Liver (tissue), 8 donors: ENCODE measurements at regions not wholly inside any gene's neighbourhood (a gene's known extent, or its start where the extent isn't known, plus 50 kb on each side); places are given as distances from the start of the nearest gene placed in this dataset.

Source experiments
- DNase-seq: peaks from one replicate; pipeline ENCODE4 v3.0.0-alpha.2; 2017; ENCODE audit warnings: low spot score
- H3K27ac ChIP-seq, 2 donors: one replicate each; pipeline ENCODE4 v1.7.0; 2013; ENCODE audit warnings: inconsistent platforms in 2 of 2, low read length in 2 of 2, control low read depth in 1 of 2, low read depth in 1 of 2, mild to moderate bottlenecking in 1 of 2
- H3K27me3 ChIP-seq, 4 donors: one replicate each; pipeline versions ENCODE4 v1.6.1 to v1.7.0; 2013; ENCODE audit warnings: low read length in 3 of 4, inconsistent platforms in 1 of 4, mild to moderate bottlenecking in 1 of 4, moderate library complexity in 1 of 4; ENCODE audit not compliant: control insufficient read depth in 4 of 4, insufficient read depth in 4 of 4
- H3K36me3 ChIP-seq, 4 donors: one replicate each; pipeline versions ENCODE4 v1.6.1 to v1.7.0; 2013; ENCODE audit warnings: low read length in 3 of 4, mild to moderate bottlenecking in 3 of 4, low read depth in 1 of 4, moderate library complexity in 1 of 4; ENCODE audit not compliant: control insufficient read depth in 4 of 4, insufficient read depth in 3 of 4
- H3K4me1 ChIP-seq, 4 donors: one replicate each; pipeline versions ENCODE4 v1.6.1 to v1.7.0; 2013; ENCODE audit warnings: low read length in 3 of 4, mild to moderate bottlenecking in 3 of 4, moderate library complexity in 1 of 4; ENCODE audit not compliant: control insufficient read depth in 4 of 4, insufficient read depth in 4 of 4
- H3K4me3 ChIP-seq, 3 donors: one replicate each; pipeline versions ENCODE4 v1.6.1 to v1.7.0; 2013; ENCODE audit warnings: low read length in 3 of 3, control low read depth in 1 of 3, low read depth in 1 of 3, mild to moderate bottlenecking in 1 of 3
- H3K9ac ChIP-seq, 2 donors: one replicate each; pipeline ENCODE4 v1.7.0; 2013; ENCODE audit warnings: low read length in 2 of 2, mild to moderate bottlenecking in 2 of 2, moderate library complexity in 2 of 2, control low read depth in 1 of 2, low read depth in 1 of 2
- H3K9me3 ChIP-seq, 4 donors: one replicate each; pipeline versions ENCODE4 v1.6.1 to v1.7.0; 2013; ENCODE audit warnings: low read length in 3 of 4; ENCODE audit not compliant: control insufficient read depth in 4 of 4
- FOXA1 ChIP-seq: IDR thresholded peaks from 2 replicates; pipeline ENCODE4 v1.6.1; 2016; ENCODE audit warnings: antibody characterized with exemption
- GABPA ChIP-seq, 2 donors: IDR thresholded peaks in 1 of 2; conservative IDR thresholded peaks in 1 of 2; 2 replicates each; pipeline ENCODE4 v1.6.1; 2016; ENCODE audit warnings: antibody characterized with exemption in 2 of 2, mild to moderate bottlenecking in 1 of 2, moderate library complexity in 1 of 2
- HNF4G ChIP-seq: IDR thresholded peaks from 2 replicates; pipeline ENCODE4 v1.6.1; 2016; ENCODE audit warnings: antibody characterized with exemption
- JUND ChIP-seq, 2 donors: IDR thresholded peaks; 2 replicates each; pipeline ENCODE4 v1.6.1; 2016; ENCODE audit warnings: antibody characterized with exemption in 2 of 2
- NR2F2 ChIP-seq: IDR thresholded peaks from 2 replicates; pipeline ENCODE4 v1.6.1; 2016; ENCODE audit warnings: antibody characterized with exemption
- TAF1 ChIP-seq: conservative IDR thresholded peaks from 2 replicates; pipeline ENCODE4 v1.6.1; 2016; ENCODE audit warnings: antibody characterized with exemption, mild to moderate bottlenecking
- YY1 ChIP-seq: IDR thresholded peaks from 2 replicates; pipeline ENCODE4 v1.6.1; 2016; ENCODE audit warnings: antibody characterized with exemption, mild to moderate bottlenecking
- WGBS: extraction: QIAGEN DNeasy Blood & Tissue Kit; methylation state at CpG from one replicate; pipeline ENCODE4 v1.1.7; 2013; 5-methylcytosine and 5-hydroxymethylcytosine counted together
- TF ChIP-seq, protein P1 (sequence below): fragments of 150-350 bp; IDR thresholded peaks from 2 replicates; pipeline ENCODE4 v1.5.1; 2017; ENCODE audit warnings: improper control_type of control experiment, low read depth, low read length; ENCODE audit not compliant: missing input control
- TF ChIP-seq, protein P2 (sequence below): IDR thresholded peaks from 2 replicates; pipeline ENCODE4 v1.6.1; 2016; ENCODE audit warnings: antibody characterized with exemption
- TF ChIP-seq, protein P3 (sequence below): IDR thresholded peaks from 2 replicates; pipeline ENCODE4 v1.6.1; 2016; ENCODE audit warnings: antibody characterized with exemption
- TF ChIP-seq, protein P4 (sequence below): IDR thresholded peaks from 2 replicates; pipeline ENCODE4 v1.6.1; 2016; ENCODE audit warnings: antibody characterized with exemption, mild to moderate bottlenecking
- donor health status: healthy.
- donor health status: healthy.
- donor health status: healthy.
- donor health status: healthy.
- donor health status: healthy.

DNA sequence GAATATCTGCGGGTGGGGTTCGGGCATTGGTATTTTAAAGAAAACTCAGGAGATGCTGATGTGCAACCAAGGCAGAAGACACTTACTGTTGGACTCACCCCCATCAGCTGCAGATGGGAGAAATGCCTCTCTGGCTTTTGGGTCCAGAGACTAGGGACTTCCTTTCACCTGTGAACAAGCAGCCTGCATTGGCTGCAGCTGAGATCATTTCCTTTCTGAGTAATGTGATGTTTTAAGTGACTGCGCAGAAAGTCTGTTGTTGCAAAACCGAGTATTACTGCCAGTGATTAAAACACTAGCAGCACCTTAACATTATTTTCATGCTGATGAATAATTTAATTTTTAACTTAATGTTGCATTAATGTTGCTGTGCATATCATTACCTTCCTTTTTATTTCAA is 143.0 kb downstream of the TSN start:
- WGBS: 77% methylated on average over 4 of the region's 4 CpGs
- Histone ChIP-seq H3K9ac (no peak overlapping the region), H3K4me1 (no peaks in the 10 kb centered on the region), H3K27ac (no peak overlapping the region), H3K4me3 (no peak overlapping the region), H3K36me3 (no peaks in the 10 kb centered on the region), H3K9me3 (no peaks in the 10 kb centered on the region), H3K27me3 (peaks cover 0 to 2% (median 0%) of the 10 kb centered on the region in 4 donors)
- DNase-seq: no peak
- TF ChIP-seq FOXA1: no peak

DNA sequence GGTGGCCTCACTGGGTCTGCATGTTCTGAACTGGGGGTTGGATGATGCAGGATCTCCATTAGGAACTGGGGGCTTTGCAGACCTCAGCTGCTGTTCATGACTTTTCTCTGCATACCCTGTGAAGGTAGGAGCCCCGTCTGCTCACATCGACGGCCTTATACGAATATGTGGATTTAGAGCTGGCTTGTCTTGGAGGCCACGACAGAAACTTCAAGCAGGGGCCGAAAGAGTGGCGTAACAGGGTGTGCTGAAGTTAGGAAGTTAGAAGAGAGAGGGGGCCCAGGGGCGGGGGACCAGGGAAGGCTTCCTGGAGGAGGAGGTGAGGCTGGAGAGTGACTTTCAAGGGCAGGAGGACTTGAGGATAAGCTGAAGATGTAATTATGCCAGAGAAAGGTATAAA is 144.9 kb downstream of the TSN start:
- WGBS: 81% methylated on average over 8 of the region's 8 CpGs
- no peaks in the 10 kb centered on the region for H3K36me3 ChIP-seq
- DNase-seq: no peak
- no peaks in the 10 kb centered on the region for H3K4me1 ChIP-seq
- H3K9me3 ChIP-seq: no peaks in the 10 kb centered on the region
- peaks cover 0 to 2% (median 0%) of the 10 kb centered on the region in 4 donors for H3K27me3 ChIP-seq
- no peak overlapping the region for H3K4me3 ChIP-seq
- TF ChIP-seq TAF1: no peak
- no peak for TF ChIP-seq YY1
- TF ChIP-seq, protein P1, sequence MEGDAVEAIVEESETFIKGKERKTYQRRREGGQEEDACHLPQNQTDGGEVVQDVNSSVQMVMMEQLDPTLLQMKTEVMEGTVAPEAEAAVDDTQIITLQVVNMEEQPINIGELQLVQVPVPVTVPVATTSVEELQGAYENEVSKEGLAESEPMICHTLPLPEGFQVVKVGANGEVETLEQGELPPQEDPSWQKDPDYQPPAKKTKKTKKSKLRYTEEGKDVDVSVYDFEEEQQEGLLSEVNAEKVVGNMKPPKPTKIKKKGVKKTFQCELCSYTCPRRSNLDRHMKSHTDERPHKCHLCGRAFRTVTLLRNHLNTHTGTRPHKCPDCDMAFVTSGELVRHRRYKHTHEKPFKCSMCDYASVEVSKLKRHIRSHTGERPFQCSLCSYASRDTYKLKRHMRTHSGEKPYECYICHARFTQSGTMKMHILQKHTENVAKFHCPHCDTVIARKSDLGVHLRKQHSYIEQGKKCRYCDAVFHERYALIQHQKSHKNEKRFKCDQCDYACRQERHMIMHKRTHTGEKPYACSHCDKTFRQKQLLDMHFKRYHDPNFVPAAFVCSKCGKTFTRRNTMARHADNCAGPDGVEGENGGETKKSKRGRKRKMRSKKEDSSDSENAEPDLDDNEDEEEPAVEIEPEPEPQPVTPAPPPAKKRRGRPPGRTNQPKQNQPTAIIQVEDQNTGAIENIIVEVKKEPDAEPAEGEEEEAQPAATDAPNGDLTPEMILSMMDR: no peak
- TF ChIP-seq JUND (IDR thresholded peaks at IDR 0.05): no peak
- TF ChIP-seq, protein P2, sequence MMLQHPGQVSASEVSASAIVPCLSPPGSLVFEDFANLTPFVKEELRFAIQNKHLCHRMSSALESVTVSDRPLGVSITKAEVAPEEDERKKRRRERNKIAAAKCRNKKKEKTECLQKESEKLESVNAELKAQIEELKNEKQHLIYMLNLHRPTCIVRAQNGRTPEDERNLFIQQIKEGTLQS: no peak
- no peak for TF ChIP-seq GABPA (IDR thresholded peaks at IDR 0.05 in 1 of 2, conservative IDR thresholded peaks at IDR 0.05 in 1 of 2)
- TF ChIP-seq, protein P3, sequence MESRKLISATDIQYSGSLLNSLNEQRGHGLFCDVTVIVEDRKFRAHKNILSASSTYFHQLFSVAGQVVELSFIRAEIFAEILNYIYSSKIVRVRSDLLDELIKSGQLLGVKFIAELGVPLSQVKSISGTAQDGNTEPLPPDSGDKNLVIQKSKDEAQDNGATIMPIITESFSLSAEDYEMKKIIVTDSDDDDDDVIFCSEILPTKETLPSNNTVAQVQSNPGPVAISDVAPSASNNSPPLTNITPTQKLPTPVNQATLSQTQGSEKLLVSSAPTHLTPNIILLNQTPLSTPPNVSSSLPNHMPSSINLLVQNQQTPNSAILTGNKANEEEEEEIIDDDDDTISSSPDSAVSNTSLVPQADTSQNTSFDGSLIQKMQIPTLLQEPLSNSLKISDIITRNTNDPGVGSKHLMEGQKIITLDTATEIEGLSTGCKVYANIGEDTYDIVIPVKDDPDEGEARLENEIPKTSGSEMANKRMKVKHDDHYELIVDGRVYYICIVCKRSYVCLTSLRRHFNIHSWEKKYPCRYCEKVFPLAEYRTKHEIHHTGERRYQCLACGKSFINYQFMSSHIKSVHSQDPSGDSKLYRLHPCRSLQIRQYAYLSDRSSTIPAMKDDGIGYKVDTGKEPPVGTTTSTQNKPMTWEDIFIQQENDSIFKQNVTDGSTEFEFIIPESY: no peak
- H3K9ac ChIP-seq: no peak overlapping the region
- no peak overlapping the region for H3K27ac ChIP-seq

DNA sequence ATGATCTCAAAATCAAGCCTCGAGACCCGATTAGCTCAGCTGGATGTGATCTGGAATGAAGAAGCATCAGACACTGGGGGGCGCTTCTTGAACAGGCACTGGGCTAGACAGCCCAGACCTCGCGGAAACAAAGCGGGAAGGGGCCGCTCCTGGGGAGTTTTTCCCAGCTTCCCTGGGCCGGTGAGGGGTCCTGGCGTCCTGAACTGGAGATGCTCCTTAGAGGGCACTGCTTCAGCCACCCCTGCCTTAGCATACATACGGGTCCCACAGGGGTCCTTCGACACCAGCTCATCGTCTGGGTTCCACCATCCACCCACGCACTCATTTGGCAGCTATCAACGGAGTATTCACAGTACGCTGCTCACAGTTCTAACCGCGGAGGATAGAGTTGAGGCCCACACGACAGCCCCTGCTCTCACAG is 146.7 kb downstream of the TSN start:
- no peak for TF ChIP-seq NR2F2
- H3K27ac ChIP-seq: no peak overlapping the region
- 67% methylated on average over 18 of the region's 18 CpGs for WGBS
- H3K27me3 ChIP-seq: peaks cover 0 to 2% (median 0%) of the 10 kb centered on the region in 4 donors
- H3K4me3 ChIP-seq: no peak overlapping the region
- DNase-seq: no peak
- no peak overlapping the region for H3K9ac ChIP-seq
- no peaks in the 10 kb centered on the region for H3K4me1 ChIP-seq
- H3K9me3 ChIP-seq: peaks cover 0 to 2% (median 0%) of the 10 kb centered on the region in 4 donors
- H3K36me3 ChIP-seq: no peaks in the 10 kb centered on the region

DNA sequence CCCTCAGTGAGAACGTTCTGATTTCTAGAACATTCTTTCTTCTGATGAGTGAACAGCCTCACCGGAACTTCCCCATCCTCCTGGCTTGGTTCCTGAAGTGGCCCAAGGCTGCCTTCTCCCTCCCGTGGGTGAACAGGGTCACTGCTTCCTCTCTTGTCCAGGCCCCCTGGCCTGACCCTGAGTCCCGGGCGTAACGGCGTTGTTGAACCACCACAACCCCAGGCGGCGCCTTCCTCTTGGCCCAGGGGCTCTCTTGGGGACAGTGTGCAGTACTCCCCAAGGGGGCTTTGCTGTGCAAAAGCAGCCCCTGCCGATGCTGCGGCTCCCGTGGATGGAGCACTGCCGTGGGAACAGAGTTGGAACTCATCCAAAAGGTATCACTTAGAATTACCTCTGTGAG is 147.2 kb downstream of the TSN start:
- H3K9ac ChIP-seq: no peak overlapping the region
- peaks cover 0 to 2% (median 0%) of the 10 kb centered on the region in 4 donors for H3K27me3 ChIP-seq
- WGBS: 70% methylated on average over 13 of the region's 13 CpGs
- peaks cover 0 to 3% (median 0%) of the 10 kb centered on the region in 4 donors for H3K9me3 ChIP-seq
- DNase-seq: no peak
- no peak overlapping the region for H3K27ac ChIP-seq
- H3K36me3 ChIP-seq: no peaks in the 10 kb centered on the region
- H3K4me3 ChIP-seq: no peak overlapping the region
- no peaks in the 10 kb centered on the region for H3K4me1 ChIP-seq
- TF ChIP-seq TAF1 (no peak), HNF4G (no peak), YY1 (no peak), JUND (IDR thresholded peaks at IDR 0.05) (no peak)
- TF ChIP-seq, protein P1: no peak
- TF ChIP-seq, protein P4, sequence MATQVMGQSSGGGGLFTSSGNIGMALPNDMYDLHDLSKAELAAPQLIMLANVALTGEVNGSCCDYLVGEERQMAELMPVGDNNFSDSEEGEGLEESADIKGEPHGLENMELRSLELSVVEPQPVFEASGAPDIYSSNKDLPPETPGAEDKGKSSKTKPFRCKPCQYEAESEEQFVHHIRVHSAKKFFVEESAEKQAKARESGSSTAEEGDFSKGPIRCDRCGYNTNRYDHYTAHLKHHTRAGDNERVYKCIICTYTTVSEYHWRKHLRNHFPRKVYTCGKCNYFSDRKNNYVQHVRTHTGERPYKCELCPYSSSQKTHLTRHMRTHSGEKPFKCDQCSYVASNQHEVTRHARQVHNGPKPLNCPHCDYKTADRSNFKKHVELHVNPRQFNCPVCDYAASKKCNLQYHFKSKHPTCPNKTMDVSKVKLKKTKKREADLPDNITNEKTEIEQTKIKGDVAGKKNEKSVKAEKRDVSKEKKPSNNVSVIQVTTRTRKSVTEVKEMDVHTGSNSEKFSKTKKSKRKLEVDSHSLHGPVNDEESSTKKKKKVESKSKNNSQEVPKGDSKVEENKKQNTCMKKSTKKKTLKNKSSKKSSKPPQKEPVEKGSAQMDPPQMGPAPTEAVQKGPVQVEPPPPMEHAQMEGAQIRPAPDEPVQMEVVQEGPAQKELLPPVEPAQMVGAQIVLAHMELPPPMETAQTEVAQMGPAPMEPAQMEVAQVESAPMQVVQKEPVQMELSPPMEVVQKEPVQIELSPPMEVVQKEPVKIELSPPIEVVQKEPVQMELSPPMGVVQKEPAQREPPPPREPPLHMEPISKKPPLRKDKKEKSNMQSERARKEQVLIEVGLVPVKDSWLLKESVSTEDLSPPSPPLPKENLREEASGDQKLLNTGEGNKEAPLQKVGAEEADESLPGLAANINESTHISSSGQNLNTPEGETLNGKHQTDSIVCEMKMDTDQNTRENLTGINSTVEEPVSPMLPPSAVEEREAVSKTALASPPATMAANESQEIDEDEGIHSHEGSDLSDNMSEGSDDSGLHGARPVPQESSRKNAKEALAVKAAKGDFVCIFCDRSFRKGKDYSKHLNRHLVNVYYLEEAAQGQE: no peak
